IMR-90 (cell line): ENCODE measurements at regions not wholly inside any gene's neighbourhood (a gene's known extent, or its start where the extent isn't known, plus 50 kb on each side); places are given as distances from the start of the nearest gene placed in this dataset.
A peak's percentile ranks its signal among the peaks of the same experiment; 100 is the strongest.

ENCODE experiments used
- ATAC-seq: fragments of 200-7000 bp; cut with Tn5 transposase; 2 replicates; pipeline ENCODE4 v1.9.1; 2020; ENCODE audit warnings: low read depth, mild to moderate bottlenecking, moderate library complexity
- BruUV-seq: library from RNA; stranded (reverse); fragments of 400-500 nt; replicated peaks from 2 replicates; lab custom pipeline; 2021; lab: Mats Ljungman, UMichigan
- CTCF ChIA-PET: fragments of 300-600 bp; formaldehyde crosslinking; extraction: SDS; loops from one replicate; lab custom pipeline; 2021; ENCODE audit warnings: antibody characterized with exemption; lab: Yijun Ruan, JAX
- POLR2A ChIA-PET: fragments of 300-600 bp; sonication (Branson Sonifier 250); formaldehyde crosslinking; loops from one replicate; lab custom pipeline; 2022; ENCODE audit warnings: antibody characterized with exemption; ENCODE audit not compliant: unreplicated experiment; lab: Charles Lee
- DNase-seq: peaks from one replicate; pipeline ENCODE4 v3.0.0; 2013
- H2AFZ ChIP-seq: replicated peaks from 2 replicates; pipeline ENCODE3; 2013; ENCODE audit warnings: low read length, mild to moderate bottlenecking; ENCODE audit not compliant: poor library complexity
- H2AK5ac ChIP-seq: 2 replicates; pipeline ENCODE4 v1.6.1; 2013; ENCODE audit warnings: low read depth, low read length, inconsistent platforms
- H2AK9ac ChIP-seq: replicated peaks from 2 replicates; pipeline ENCODE3; 2013; ENCODE audit warnings: mild to moderate bottlenecking, low read depth, low read length, moderate library complexity; ENCODE audit not compliant: poor library complexity
- H2BK120ac ChIP-seq: 2 replicates; pipeline ENCODE4 v1.6.1; 2013; ENCODE audit warnings: low read depth, low read length, inconsistent platforms
- H2BK15ac ChIP-seq: 3 replicates; pipeline ENCODE4 v1.6.1; 2013; ENCODE audit warnings: low read depth, low read length, inconsistent platforms
- H2BK20ac ChIP-seq: 2 replicates; pipeline ENCODE4 v1.6.1; 2013; ENCODE audit warnings: low read depth, mild to moderate bottlenecking, inconsistent platforms, low read length, moderate library complexity
- H2BK5ac ChIP-seq: 2 replicates; pipeline ENCODE4 v1.6.1; 2013; ENCODE audit warnings: mild to moderate bottlenecking, low read depth, low read length, inconsistent platforms; ENCODE audit not compliant: poor library complexity, severe bottlenecking
- H3K14ac ChIP-seq: replicated peaks from 2 replicates; pipeline ENCODE4 v1.6.1; 2013; ENCODE audit warnings: low read depth, low read length, inconsistent platforms
- H3K18ac ChIP-seq: 2 replicates; pipeline ENCODE4 v1.6.1; 2013; ENCODE audit warnings: low read depth, low read length, control low read depth
- H3K23ac ChIP-seq: 2 replicates; pipeline ENCODE4 v1.6.1; 2013; ENCODE audit warnings: low read depth, low read length, inconsistent platforms
- H3K27ac ChIP-seq: 2 replicates; pipeline ENCODE4 v1.5.1; 2013; ENCODE audit warnings: mild to moderate bottlenecking, control low read depth, low read length; ENCODE audit not compliant: insufficient read depth
- H3K27me3 ChIP-seq: 2 replicates; pipeline ENCODE4 v1.6.1; 2013; ENCODE audit warnings: low read length; ENCODE audit not compliant: control insufficient read depth, insufficient read depth
- H3K36me3 ChIP-seq: 2 replicates; pipeline ENCODE4 v1.6.1; 2013; ENCODE audit warnings: low read length, mixed read lengths; ENCODE audit not compliant: control insufficient read depth, insufficient read depth
- H3K4ac ChIP-seq: 2 replicates; pipeline ENCODE4 v1.6.1; 2013; ENCODE audit warnings: low read depth, low read length, inconsistent platforms
- H3K4me1 ChIP-seq: 2 replicates; pipeline ENCODE4 v1.6.1; 2013; ENCODE audit warnings: low read length, mixed read lengths; ENCODE audit not compliant: control insufficient read depth, insufficient read depth
- H3K4me2 ChIP-seq: 2 replicates; pipeline ENCODE4 v1.6.1; 2013; ENCODE audit warnings: low read depth, mild to moderate bottlenecking, control low read depth, low read length, moderate library complexity
- H3K4me3 ChIP-seq: 2 replicates; pipeline ENCODE4 v1.5.1; 2013; ENCODE audit warnings: low read depth, mild to moderate bottlenecking, control low read depth, low read length, moderate library complexity; ENCODE audit not compliant: insufficient read depth
- H3K56ac ChIP-seq: 2 replicates; pipeline ENCODE4 v1.6.1; 2013; ENCODE audit warnings: low read length, inconsistent platforms; ENCODE audit not compliant: insufficient read depth; ENCODE audit errors: extremely low read depth
- H3K79me1 ChIP-seq, 2 experiments: 2 replicates each; pipeline ENCODE4 v1.6.1; 2013; ENCODE audit warnings: low read length in 2 of 2, inconsistent platforms in 1 of 2, low read depth in 1 of 2
- H3K9ac ChIP-seq: 2 replicates; pipeline ENCODE4 v1.6.1; 2013; ENCODE audit warnings: low read depth, low read length, control low read depth
- H3K9me1 ChIP-seq: 2 replicates; pipeline ENCODE4 v1.6.1; 2013; ENCODE audit warnings: low read length, inconsistent platforms; ENCODE audit not compliant: insufficient read depth
- H3K9me3 ChIP-seq: 2 replicates; pipeline ENCODE4 v1.6.1; 2013; ENCODE audit warnings: low read length; ENCODE audit not compliant: control insufficient read depth, insufficient read depth
- H4K20me1 ChIP-seq: 2 replicates; pipeline ENCODE4 v1.6.1; 2013; ENCODE audit warnings: low read length, inconsistent platforms; ENCODE audit not compliant: insufficient read depth
- H4K5ac ChIP-seq: 2 replicates; pipeline ENCODE4 v1.6.1; 2013; ENCODE audit warnings: mild to moderate bottlenecking, low read depth, low read length, control low read depth
- H4K8ac ChIP-seq, 2 experiments: 2 replicates each; pipeline ENCODE4 v1.6.1; 2013; ENCODE audit warnings: low read depth in 2 of 2, low read length in 2 of 2, control low read depth in 1 of 2, inconsistent platforms in 1 of 2
- H4K91ac ChIP-seq: 2 replicates; pipeline ENCODE4 v1.6.1; 2013; ENCODE audit warnings: low read depth, low read length, inconsistent platforms; ENCODE audit not compliant: insufficient read depth
- BHLHE40 ChIP-seq: fragments of 150-350 bp; IDR thresholded peaks from 2 replicates; pipeline ENCODE4 v1.6.1; 2016; ENCODE audit warnings: mild to moderate bottlenecking, low read depth, low read length
- CEBPB ChIP-seq: IDR thresholded peaks from 2 replicates; pipeline ENCODE4 v1.6.1; 2012; ENCODE audit warnings: low read depth, low read length, improper control_type of control experiment
- CHD1 ChIP-seq: IDR thresholded peaks from 2 replicates; pipeline ENCODE4 v1.6.1; 2012; ENCODE audit warnings: low read depth, low read length, improper control_type of control experiment
- MAFK ChIP-seq: IDR thresholded peaks from 2 replicates; pipeline ENCODE4 v1.6.1; 2012; ENCODE audit warnings: low read depth, low read length, improper control_type of control experiment
- RCOR1 ChIP-seq: IDR thresholded peaks from 2 replicates; pipeline ENCODE4 v1.6.1; 2012; ENCODE audit warnings: mild to moderate bottlenecking, low read length, improper control_type of control experiment; ENCODE audit not compliant: insufficient replicate concordance
- RFX5 ChIP-seq: IDR thresholded peaks from 2 replicates; pipeline ENCODE4 v1.8.0; 2012; ENCODE audit warnings: low read depth, mild to moderate bottlenecking, low read length, moderate library complexity
- SMC3 ChIP-seq: fragments of 150-350 bp; IDR thresholded peaks from 2 replicates; pipeline ENCODE4 v1.6.1; 2016; ENCODE audit warnings: low read depth, mild to moderate bottlenecking, antibody characterized with exemption, low read length, moderate library complexity
- WGBS, 2 experiments: methylation state at CpG; one replicate each; pipeline versions ENCODE4 v1.1.5 to v1.1.7; 2013; ENCODE audit warnings: missing lambda C conversion rate in 2 of 2; ENCODE audit not compliant: insufficient read length in 1 of 2; ENCODE audit errors: extremely low coverage in 2 of 2; 5-methylcytosine and 5-hydroxymethylcytosine counted together
- dilution Hi-C: fragments of 300-500 bp; cut with HindIII; formaldehyde crosslinking; loops from one replicate; pipeline ENCODE4 v1.14.3; 2018; ENCODE audit warnings: low sequenced_read_pairs; ENCODE audit not compliant: unreplicated experiment
- in situ Hi-C: fragments of 300-500 bp; cut with MboI; formaldehyde crosslinking; loops from 3 replicates; pipeline ENCODE4 v1.14.3; 2019; ENCODE audit warnings: low sequenced_read_pairs, inconsistent platforms, mixed read lengths
- intact Hi-C: fragments of 100-400 bp; cut with micrococcal nuclease; formaldehyde crosslinking; loops from 2 replicates; pipeline ENCODE4 v1.10.0; 2022

DNA sequence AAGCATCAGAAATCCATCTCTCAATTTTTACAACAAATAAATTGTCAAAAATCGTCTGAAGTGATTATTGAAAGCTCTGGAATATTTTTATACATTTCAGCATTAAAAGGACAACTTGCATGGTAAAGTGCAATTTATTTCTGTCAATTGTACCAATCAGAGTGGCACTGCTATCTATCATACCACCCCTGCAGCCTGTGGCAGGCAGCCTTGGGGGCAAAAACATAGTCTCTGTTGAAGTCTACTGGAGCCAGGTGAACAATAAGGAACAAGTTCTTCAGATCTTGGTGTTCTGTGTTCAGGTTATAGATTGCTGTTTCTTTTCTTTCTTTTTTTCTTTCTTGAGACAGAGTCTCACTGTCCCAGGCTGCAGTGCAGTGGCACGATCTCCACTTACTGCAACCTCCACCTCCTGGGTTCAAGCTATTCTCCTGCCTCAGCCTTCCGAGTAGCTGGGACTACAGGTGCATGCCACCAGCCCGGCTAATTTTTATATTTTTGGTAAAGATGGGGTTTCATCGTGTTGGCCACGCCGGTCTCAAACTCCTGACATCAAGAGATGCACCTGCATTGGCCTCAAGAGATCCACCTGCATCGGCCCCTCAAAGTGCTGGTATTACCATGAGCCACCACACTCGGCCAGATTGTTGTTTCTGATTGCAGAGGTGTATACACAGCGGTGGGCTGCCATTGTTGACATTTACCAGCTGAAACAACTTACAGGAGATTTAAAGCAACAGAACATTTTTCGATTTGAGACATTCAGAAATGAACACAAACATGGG lies 629.6 kb downstream of the SLC16A7 start:
- no peaks in the 10 kb centered on the region for H3K4me1 ChIP-seq
- in situ Hi-C loops (no loop called here), dilution Hi-C loops (no loop called here), intact Hi-C loops (no loop called here)
- 58% methylated on average over 2 of the region's 11 CpGs; no CpG with 5 or more reads in 1 of the 2 experiments for WGBS, 2 experiments
- no peaks in the 10 kb centered on the region for H3K36me3 ChIP-seq
- H2BK5ac ChIP-seq, result no peak overlapping the region
- H2AFZ ChIP-seq, result peak overlapping the region; percentile 68
- no peak for TF ChIP-seq BHLHE40
- no peak for TF ChIP-seq CEBPB
- no peak for TF ChIP-seq SMC3
- TF ChIP-seq RCOR1, result no peak
- TF ChIP-seq MAFK, result no peak
- no peak for TF ChIP-seq RFX5
- no peak for TF ChIP-seq CHD1
- H2AK9ac ChIP-seq, result no peak overlapping the region
- POLR2A ChIA-PET, result no interaction called here
- H3K56ac ChIP-seq, result no peak overlapping the region
- no TSS peak for BruUV-seq
- H3K27me3 ChIP-seq, result no peaks in the 10 kb centered on the region
- H2BK120ac ChIP-seq, result no peak overlapping the region
- no peak overlapping the region for H3K9ac ChIP-seq
- H4K8ac ChIP-seq, result no peak overlapping the region
- H4K20me1 ChIP-seq, result no peaks in the 10 kb centered on the region
- H4K5ac ChIP-seq, result no peak overlapping the region
- H3K9me1 ChIP-seq, result no peaks in the 10 kb centered on the region
- H2BK15ac ChIP-seq, result no peak overlapping the region
- H3K23ac ChIP-seq, result no peak overlapping the region
- no peak overlapping the region for H2BK20ac ChIP-seq
- H3K4ac ChIP-seq, result no peak overlapping the region
- H3K4me3 ChIP-seq, result no peak overlapping the region
- CTCF ChIA-PET, result no interaction called here
- ATAC-seq (no peak), DNase-seq (no peak)
- no peak overlapping the region for H3K4me2 ChIP-seq
- H4K91ac ChIP-seq, result no peak overlapping the region
- H3K9me3 ChIP-seq, result no peaks in the 10 kb centered on the region
- H3K14ac ChIP-seq, result no peak overlapping the region
- H2AK5ac ChIP-seq, result no peak overlapping the region
- no peak overlapping the region for H3K18ac ChIP-seq
- H3K27ac ChIP-seq, result no peak overlapping the region
- H3K79me1 ChIP-seq, result no peaks in the 10 kb centered on the region
